RWPE2 (cell line): ENCODE measurements at regions not wholly inside any gene's neighbourhood (a gene's known extent, or its start where the extent isn't known, plus 50 kb on each side); places are given as distances from the start of the nearest gene placed in this dataset.

Experiments
- ATAC-seq: fragments of 200-7000 bp; cut with Tn5 transposase; 3 replicates; pipeline ENCODE4 v1.9.1; 2021; ENCODE audit warnings: low read depth
- DNase-seq: peaks from one replicate; pipeline ENCODE4 v3.0.0-alpha.2; 2020; ENCODE audit warnings: low spot score
- H3K27ac ChIP-seq: fragments of 450-650 bp; 2 replicates; pipeline ENCODE4 v1.5.1; 2017; ENCODE audit warnings: mild to moderate bottlenecking; ENCODE audit not compliant: poor library complexity, severe bottlenecking
- H3K27me3 ChIP-seq: fragments of 250-450 bp; sonication (Bioruptor Pico); 2 replicates; pipeline ENCODE4 v1.5.1; 2021; ENCODE audit warnings: mild to moderate bottlenecking, moderate library complexity; ENCODE audit not compliant: insufficient read depth, poor library complexity, severe bottlenecking
- H3K36me3 ChIP-seq: fragments of 250-450 bp; sonication (Bioruptor Pico); 2 replicates; pipeline ENCODE4 v1.5.1; 2020; ENCODE audit warnings: low read depth, mild to moderate bottlenecking, moderate library complexity
- H3K4me1 ChIP-seq: fragments of 250-450 bp; sonication (Bioruptor Pico); 2 replicates; pipeline ENCODE4 v1.5.1; 2021; ENCODE audit warnings: mild to moderate bottlenecking, moderate library complexity; ENCODE audit not compliant: insufficient read depth, poor library complexity, severe bottlenecking
- H3K4me3 ChIP-seq: fragments of 250-450 bp; sonication (Bioruptor Pico); 2 replicates; pipeline ENCODE4 v1.5.1; 2021; ENCODE audit warnings: mild to moderate bottlenecking, moderate library complexity; ENCODE audit not compliant: severe bottlenecking
- H3K9me3 ChIP-seq: fragments of 250-450 bp; sonication (Bioruptor Pico); 2 replicates; pipeline ENCODE4 v1.5.1; 2021; ENCODE audit warnings: mild to moderate bottlenecking, moderate library complexity; ENCODE audit not compliant: severe bottlenecking
- TF ChIP-seq, protein P1 (sequence below): fragments of 450-650 bp; IDR thresholded peaks from one replicate; pipeline ENCODE4 v1.5.1; 2017; ENCODE audit warnings: mild to moderate bottlenecking, moderate library complexity; ENCODE audit not compliant: poor library complexity, severe bottlenecking

- TF ChIP-seq, protein P1, sequence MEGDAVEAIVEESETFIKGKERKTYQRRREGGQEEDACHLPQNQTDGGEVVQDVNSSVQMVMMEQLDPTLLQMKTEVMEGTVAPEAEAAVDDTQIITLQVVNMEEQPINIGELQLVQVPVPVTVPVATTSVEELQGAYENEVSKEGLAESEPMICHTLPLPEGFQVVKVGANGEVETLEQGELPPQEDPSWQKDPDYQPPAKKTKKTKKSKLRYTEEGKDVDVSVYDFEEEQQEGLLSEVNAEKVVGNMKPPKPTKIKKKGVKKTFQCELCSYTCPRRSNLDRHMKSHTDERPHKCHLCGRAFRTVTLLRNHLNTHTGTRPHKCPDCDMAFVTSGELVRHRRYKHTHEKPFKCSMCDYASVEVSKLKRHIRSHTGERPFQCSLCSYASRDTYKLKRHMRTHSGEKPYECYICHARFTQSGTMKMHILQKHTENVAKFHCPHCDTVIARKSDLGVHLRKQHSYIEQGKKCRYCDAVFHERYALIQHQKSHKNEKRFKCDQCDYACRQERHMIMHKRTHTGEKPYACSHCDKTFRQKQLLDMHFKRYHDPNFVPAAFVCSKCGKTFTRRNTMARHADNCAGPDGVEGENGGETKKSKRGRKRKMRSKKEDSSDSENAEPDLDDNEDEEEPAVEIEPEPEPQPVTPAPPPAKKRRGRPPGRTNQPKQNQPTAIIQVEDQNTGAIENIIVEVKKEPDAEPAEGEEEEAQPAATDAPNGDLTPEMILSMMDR = no peak
- Histone ChIP-seq H3K9me3 (no peaks in the 10 kb centered on the region), H3K4me1 (no peaks in the 10 kb centered on the region), H3K36me3 (no peaks in the 10 kb centered on the region), H3K27me3 (no peaks in the 10 kb centered on the region), H3K4me3 (no peak overlapping the region), H3K27ac (no peak overlapping the region)
- DNase-seq (no peak), ATAC-seq (no peak)
These were observed 235.3 kb upstream of the ESRRG start for GRCh38 chr1:216958569-216958968.

DNA sequence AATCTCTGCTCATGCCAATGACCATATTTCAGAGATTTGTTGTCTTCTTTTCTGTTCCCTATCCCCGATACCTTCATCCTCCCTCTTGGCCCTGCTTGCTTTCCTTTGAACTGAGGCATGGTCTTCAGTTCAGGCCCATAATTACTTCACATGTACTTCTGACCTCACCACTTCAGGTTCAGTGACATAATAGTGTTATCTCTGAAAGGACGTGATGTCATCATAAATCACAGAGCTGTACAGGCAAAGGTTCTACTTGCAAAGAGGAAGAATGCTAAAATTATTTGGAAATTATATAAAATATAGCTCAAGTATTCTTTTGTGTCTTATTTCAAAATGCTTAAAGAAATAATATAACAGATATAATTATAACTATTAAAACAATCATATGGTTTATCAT, 230.3 kb upstream of the ESRRG start:
- DNase-seq (no peak), ATAC-seq (no peak)
- Histone ChIP-seq H3K4me1 (no peaks in the 10 kb centered on the region), H3K27me3 (no peaks in the 10 kb centered on the region), H3K9me3 (no peaks in the 10 kb centered on the region), H3K4me3 (no peak overlapping the region), H3K36me3 (no peaks in the 10 kb centered on the region), H3K27ac (no peak overlapping the region)
- TF ChIP-seq, protein P1 = no peak

- H3K9me3 ChIP-seq = no peaks in the 10 kb centered on the region
- no peaks in the 10 kb centered on the region for H3K36me3 ChIP-seq
- no peaks in the 10 kb centered on the region for H3K4me1 ChIP-seq
- DNase-seq = no peak
- TF ChIP-seq, protein P1 = no peak
- no peak overlapping the region for H3K27ac ChIP-seq
- H3K4me3 ChIP-seq = no peak overlapping the region
- H3K27me3 ChIP-seq = no peaks in the 10 kb centered on the region
- no peak for ATAC-seq
These were observed 229.6 kb upstream of the ESRRG start for GRCh38 chr1:216952864-216953263.

GRCh38 chr1:216945538-216946080, 222.4 kb upstream of the ESRRG start:
- no peak overlapping the region for H3K27ac ChIP-seq
- DNase-seq (no peak), ATAC-seq (no peak)
- H3K4me3 ChIP-seq = no peak overlapping the region
- H3K4me1 ChIP-seq = no peaks in the 10 kb centered on the region
- no peaks in the 10 kb centered on the region for H3K36me3 ChIP-seq
- no peaks in the 10 kb centered on the region for H3K27me3 ChIP-seq
- TF ChIP-seq, protein P1 = no peak
- H3K9me3 ChIP-seq = no peaks in the 10 kb centered on the region

- H3K9me3 ChIP-seq = no peaks in the 10 kb centered on the region
- TF ChIP-seq, protein P1 = no peak
- ATAC-seq = no peak
- H3K36me3 ChIP-seq = no peaks in the 10 kb centered on the region
- H3K4me3 ChIP-seq = no peak overlapping the region
- no peak overlapping the region for H3K27ac ChIP-seq
- no peaks in the 10 kb centered on the region for H3K27me3 ChIP-seq
- H3K4me1 ChIP-seq = no peaks in the 10 kb centered on the region
- no peak for DNase-seq
These were observed 221.8 kb upstream of the ESRRG start for GRCh38 chr1:216944864-216945510.
